ENCODE measurements at regions not wholly inside any gene's neighbourhood (a gene's known extent, or its start where the extent isn't known, plus 50 kb on each side); places are given as distances from the start of the nearest gene placed in this dataset.

DNA sequence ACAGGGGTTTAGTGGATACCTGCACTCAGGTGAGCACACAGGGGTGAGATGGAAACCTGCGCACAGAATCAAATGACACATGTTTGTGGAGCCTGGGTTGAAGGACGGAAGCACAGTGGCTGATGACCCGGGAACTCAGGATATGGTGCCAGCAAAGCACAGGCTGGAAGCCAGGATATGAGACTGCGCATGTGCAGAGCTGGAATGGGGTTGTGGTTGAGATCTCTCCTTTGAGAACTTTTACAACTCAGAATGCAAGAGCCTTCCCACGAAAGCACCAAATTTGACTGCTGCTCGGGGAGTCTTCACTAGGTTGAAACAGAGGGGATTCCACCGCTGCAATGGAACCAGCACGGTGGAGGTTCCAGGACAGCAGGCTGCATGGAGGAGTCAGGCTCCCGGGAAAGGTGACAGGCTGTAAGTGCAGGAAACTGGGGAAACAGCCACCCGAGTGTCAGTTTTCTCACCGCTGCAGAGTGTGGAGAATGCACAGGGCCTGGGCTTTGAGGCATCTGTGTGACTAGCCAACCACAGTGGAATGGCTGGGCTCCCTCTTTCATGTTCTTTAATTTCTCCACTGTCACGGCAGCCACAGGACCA is 133.4 kb upstream of the TCERG1L start:
- TF ChIP-seq EP300 (IDR thresholded peaks at IDR 0.05) (no peak), POLR2A (IDR thresholded peaks at IDR 0.05; ENCODE audit: low read length) (no peak), SREBF2 (IDR thresholded peaks at IDR 0.05) (no peak), SMC3 (IDR thresholded peaks at IDR 0.05) (no peak), MAFK (IDR thresholded peaks at IDR 0.05; ENCODE audit: partially characterized antibody) (no peak), MYC (IDR thresholded peaks at IDR 0.05; ENCODE audit: borderline replicate concordance, low read length) (no peak), RCOR1 (IDR thresholded peaks at IDR 0.05; ENCODE audit: low read depth, low read length) (no peak)
- TF ChIP-seq, protein P1, sequence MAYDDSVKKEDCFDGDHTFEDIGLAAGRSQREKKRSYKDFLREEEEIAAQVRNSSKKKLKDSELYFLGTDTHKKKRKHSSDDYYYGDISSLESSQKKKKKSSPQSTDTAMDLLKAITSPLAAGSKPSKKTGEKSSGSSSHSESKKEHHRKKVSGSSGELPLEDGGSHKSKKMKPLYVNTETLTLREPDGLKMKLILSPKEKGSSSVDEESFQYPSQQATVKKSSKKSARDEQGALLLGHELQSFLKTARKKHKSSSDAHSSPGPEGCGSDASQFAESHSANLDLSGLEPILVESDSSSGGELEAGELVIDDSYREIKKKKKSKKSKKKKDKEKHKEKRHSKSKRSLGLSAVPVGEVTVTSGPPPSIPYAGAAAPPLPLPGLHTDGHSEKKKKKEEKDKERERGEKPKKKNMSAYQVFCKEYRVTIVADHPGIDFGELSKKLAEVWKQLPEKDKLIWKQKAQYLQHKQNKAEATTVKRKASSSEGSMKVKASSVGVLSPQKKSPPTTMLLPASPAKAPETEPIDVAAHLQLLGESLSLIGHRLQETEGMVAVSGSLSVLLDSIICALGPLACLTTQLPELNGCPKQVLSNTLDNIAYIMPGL (CRISPR knock-in tag; IDR thresholded peaks at IDR 0.05; ENCODE audit: borderline replicate concordance), result no peak
- TF ChIP-seq, protein P2, sequence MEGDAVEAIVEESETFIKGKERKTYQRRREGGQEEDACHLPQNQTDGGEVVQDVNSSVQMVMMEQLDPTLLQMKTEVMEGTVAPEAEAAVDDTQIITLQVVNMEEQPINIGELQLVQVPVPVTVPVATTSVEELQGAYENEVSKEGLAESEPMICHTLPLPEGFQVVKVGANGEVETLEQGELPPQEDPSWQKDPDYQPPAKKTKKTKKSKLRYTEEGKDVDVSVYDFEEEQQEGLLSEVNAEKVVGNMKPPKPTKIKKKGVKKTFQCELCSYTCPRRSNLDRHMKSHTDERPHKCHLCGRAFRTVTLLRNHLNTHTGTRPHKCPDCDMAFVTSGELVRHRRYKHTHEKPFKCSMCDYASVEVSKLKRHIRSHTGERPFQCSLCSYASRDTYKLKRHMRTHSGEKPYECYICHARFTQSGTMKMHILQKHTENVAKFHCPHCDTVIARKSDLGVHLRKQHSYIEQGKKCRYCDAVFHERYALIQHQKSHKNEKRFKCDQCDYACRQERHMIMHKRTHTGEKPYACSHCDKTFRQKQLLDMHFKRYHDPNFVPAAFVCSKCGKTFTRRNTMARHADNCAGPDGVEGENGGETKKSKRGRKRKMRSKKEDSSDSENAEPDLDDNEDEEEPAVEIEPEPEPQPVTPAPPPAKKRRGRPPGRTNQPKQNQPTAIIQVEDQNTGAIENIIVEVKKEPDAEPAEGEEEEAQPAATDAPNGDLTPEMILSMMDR (IDR thresholded peaks at IDR 0.05), result no peak
- TF ChIP-seq, protein P3, sequence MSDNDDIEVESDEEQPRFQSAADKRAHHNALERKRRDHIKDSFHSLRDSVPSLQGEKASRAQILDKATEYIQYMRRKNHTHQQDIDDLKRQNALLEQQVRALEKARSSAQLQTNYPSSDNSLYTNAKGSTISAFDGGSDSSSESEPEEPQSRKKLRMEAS (IDR thresholded peaks at IDR 0.05), result no peak
